ENCODE measurements at regions not wholly inside any gene's neighbourhood (a gene's known extent, or its start where the extent isn't known, plus 50 kb on each side); places are given as distances from the start of the nearest gene placed in this dataset.

GRCh38 chr4:35464964-35465528 is 779.3 kb downstream of the ARAP2 start:
- TF ChIP-seq CTCF (IDR thresholded peaks at IDR 0.05): no peak
- no peak for TF ChIP-seq POLR2A (IDR thresholded peaks at IDR 0.05)
